ENCODE measurements at regions not wholly inside any gene's neighbourhood (a gene's known extent, or its start where the extent isn't known, plus 50 kb on each side); places are given as distances from the start of the nearest gene placed in this dataset.

GRCh38 chr5:82702046-82702445, 375.1 kb downstream of the TMEM167A start:
- no peak for DNase-seq (ENCODE audit: low spot score)

DNA sequence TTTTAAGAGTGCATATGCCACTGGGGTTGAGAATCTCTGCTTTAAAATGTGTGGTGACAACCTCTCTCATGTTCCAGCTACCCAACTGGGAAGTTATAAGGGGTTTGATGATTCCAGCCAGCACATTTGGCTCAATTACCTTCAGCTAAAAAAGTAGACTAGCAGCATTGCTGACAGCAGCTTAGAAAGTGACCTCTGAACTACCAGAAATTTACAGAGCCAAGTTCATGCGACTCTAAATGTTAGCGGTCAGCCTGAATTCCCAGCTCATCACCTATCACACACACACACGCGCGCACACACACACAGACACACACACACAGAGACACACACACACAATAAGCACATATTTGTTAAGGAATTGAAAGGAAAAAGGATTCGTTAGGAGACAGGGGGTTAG, 377.5 kb downstream of the TMEM167A start:
- DNase-seq (ENCODE audit: low spot score), result no peak

GRCh38 chr5:82698026-82698425, 379.2 kb downstream of the TMEM167A start:
- DNase-seq (ENCODE audit: low spot score), result no peak

DNA sequence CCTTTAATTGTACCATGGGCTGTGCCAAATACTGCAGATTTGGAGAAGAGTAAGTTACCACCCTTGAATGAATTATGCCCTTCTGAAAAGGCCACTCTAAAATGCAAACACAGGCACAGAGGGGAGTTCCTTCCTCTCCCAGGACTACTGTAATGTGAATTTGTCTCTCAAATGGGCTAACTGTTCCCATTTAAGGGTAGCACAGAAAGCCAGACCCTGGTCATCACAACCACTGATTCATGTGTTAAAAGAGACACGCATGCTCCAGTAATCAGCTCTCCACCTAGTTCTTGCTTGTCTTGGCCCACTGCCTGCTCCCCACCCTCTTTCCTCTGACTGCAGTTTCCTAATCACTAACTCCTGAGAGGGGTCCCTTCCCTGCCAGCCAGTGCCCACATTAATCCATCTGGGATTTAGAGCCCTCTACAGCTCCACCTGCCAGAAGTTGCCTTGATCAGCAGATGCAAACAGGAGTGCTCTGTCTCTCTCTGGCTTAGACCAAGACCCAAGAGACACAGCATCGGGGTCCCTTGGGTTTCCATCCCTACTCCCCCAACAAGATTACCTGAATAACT, 382.4 kb downstream of the TMEM167A start:
- no peak for DNase-seq (ENCODE audit: low spot score)

GRCh38 chr5:82692826-82693225, 384.4 kb downstream of the TMEM167A start:
- no peak for DNase-seq (ENCODE audit: low spot score)

GRCh38 chr5:82684659-82685058, 392.5 kb downstream of the TMEM167A start:
- DNase-seq (ENCODE audit: low spot score), result no peak

GRCh38 chr5:82684165-82684564, 393.0 kb downstream of the TMEM167A start:
- no peak for DNase-seq (ENCODE audit: low spot score)

- DNase-seq (ENCODE audit: low spot score), result no peak
These were observed 397.5 kb downstream of the TMEM167A start for GRCh38 chr5:82679660-82680059.

GRCh38 chr5:82676661-82677060, 398.5 kb upstream of the RPS23 start:
- DNase-seq (ENCODE audit: low spot score), result no peak

DNA sequence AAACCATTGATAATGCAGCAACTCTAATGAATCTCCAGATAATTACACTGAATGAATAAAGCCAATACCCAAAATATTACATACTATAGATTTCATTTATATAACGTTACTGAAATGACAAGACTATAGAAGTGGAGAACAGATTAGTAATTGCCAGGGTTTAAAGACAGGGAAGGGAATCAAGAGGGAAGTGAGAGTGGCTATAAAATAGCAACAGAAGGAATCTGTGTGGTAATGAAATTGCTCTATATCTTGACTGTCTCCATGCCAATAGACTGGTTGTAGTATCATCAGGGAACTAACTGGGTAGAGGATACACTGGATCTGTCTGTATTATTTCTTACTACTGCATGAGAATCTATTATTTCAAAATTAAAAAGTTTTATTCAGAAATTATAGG, 396.5 kb upstream of the RPS23 start:
- DNase-seq (ENCODE audit: low spot score), result no peak

DNA sequence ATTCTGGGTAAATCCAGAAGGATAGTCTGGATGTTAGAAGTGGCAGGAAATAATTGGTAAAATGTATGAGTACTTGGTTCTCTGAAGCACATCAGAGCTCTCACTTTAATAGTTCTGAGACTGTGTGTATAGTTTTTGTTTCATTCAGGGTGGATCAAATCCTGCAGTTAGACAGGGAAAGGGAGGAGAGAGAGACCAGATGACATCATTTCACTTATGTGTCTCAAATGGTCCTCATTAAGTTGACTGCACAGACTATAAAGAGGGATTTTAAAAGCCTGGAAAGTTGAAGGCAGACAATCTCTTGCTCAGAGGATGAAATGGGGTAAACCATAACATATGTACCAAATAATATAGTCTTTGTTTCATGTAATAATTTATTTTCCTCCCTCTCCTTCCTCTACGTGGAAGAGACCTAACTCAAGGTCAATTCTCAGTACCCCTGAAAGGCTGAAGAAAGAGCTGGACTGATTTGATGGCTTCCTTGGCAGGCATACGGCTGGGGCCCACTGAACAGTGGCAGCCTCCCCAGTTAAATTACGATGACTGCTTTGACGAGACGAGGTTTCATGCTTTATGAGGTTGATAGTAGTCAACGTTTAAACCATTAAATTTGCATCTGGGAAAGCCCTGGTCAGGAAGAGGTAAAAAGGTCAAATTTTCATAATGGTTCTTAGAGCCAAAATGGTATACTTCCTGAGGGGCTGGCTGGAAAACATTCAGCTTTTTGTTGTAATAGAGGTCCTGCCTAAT, 395.1 kb upstream of the RPS23 start:
- DNase-seq (ENCODE audit: low spot score), result no peak

GRCh38 chr5:82670692-82671091, 392.5 kb upstream of the RPS23 start:
- DNase-seq (ENCODE audit: low spot score), result no peak

DNA sequence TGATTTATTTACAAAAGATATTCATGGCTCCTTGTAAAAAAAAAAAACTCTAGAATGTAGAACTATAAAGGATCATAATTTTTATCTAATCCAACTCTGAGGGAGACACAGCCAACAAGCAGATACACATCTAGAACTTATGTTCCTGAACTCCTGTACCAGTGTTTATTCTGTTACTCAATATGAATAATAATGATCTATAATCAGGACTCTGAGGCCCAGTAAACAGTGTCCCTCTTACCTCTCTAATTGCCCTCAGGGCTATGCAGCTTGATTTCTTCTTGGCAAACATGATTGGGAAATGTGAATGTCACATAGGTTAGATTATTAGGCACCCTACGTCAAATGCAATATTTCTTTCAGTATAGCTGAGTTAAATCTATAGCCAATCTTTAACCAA, 391.6 kb upstream of the RPS23 start:
- no peak for DNase-seq (ENCODE audit: low spot score)

DNA sequence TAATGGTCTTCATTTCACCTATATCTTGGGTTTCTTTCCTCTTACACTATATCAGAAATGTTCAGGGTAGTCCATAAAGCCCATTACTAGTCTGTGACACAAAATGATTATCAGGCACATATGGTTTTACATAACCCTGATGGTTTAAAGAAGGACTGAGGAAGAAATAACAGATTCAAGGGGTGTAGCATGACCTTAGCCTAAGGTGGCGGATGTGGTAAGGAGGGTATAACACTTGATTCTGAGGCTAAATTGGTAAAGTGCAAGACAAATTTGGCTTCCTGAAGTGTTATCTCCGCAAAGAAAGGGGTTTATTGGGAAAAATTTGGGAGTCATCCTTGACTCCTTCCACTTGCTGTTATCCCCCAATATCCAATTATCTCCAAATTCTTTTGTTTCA, 388.2 kb upstream of the RPS23 start:
- no peak for DNase-seq (ENCODE audit: low spot score)

DNA sequence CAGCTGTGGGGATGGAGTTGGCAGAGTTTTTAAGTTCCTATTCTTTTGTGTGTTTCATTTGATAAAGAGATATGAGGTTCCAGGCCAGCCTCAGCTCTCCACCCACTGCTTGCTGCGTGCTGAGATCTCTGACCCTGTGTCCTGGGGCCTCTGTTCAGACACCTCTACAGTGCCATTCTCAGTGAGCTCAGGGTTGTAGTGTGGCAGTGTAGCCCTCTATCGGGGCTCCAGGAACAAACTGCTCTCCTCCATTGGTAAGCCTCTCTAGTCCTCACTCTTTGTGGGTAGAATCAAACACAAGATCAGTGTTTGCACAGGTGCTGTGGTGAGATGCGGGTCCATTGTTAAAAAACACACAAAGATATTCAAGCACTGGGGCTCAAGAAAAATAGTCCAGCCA, 386.6 kb upstream of the RPS23 start:
- no peak for DNase-seq (ENCODE audit: low spot score)

DNA sequence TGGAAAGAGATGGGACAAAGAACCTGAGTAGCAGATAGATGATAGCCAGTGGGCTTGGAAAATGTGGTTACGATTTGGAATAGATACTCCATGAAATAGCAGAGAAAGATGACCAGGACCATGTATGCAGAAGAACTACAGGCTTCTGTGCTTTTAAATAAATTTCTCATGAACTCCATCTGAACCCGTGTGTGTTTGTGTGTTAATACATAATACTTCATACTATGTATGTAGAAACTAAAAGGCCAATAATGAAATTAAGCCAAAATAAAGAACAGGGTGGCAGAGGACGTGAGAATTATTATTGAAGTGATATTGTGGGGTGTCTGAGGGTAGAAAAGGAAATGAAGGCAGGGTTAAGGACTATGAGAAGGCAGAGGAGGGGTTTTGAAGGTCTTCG, 385.1 kb upstream of the RPS23 start:
- no peak for DNase-seq (ENCODE audit: low spot score)

DNA sequence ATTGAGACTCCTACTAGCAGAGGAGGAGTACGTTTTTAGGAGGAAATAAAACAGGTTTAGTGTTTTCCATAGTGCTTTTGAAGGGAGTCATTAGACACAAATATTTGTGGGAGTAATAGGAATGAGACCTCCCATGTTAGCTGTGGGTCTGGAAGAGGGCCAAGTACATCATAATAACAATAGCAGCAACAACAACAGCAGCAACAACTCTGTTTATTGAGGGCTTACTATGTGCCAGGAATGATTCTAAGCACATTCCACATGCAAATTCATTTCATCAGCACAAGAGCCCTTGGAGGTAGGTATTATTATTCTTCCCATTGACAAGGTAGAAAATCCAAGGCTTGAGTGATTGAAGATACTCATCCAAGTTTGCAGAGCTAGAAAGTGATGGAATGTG, 384.2 kb upstream of the RPS23 start:
- no peak for DNase-seq (ENCODE audit: low spot score)

DNA sequence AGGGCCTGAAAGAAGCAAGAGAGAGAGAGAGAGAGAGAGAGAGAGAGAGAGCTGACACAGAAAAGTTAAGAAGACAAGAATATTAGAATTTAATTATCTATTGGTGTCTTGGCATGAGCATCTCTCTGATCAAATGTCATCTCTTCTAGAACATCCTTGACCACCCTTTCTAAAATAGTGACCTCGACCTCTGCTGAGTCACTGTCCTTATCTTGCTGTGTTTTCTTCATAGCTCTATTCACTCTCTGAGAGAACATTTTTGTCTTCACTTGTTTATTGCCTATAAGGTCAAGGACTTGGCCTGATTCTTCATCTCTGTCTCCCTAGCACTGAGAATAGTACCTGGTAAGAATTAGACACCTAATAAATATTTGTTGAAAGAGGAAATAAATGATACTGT, 383.8 kb upstream of the RPS23 start:
- DNase-seq (ENCODE audit: low spot score), result no peak

DNA sequence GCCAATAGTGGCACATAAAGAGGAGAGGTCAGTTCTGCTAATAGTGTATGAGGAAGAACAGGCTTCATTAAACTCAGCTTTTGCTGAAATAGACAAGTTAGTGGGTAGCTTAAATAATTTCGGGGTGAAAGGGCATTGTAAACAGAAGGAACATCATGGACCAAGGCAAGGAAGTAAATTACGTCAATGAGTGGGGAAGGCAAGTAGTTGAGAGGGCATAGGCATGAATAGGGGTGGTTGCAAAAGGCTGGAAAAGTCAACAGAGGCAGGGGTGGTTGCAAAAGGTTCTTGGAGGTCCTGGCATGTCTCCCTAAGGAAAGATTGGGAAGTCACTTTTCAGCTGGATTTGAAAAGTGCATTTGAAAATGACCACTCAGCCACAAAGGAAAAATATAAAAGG, 383.3 kb upstream of the RPS23 start:
- DNase-seq (ENCODE audit: low spot score), result no peak

DNA sequence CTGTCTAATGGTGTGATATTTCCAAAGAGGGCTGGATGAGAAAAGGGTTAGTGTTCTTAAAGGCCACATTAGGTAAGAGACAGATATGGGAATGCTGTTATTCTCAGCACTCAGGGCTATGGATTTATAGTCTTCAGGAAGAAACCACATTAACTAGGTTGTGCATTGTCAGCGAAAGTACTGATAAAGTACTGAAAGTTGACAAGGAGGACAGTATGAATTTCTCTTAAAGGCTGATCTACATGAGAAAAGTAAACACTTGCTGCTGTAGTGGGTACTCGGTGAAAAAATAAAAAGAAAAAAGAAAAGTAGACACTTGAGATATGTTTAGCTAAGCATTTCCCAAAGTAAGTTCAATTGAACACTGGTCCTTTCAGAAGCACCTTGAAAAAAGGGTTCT, 381.0 kb upstream of the RPS23 start:
- DNase-seq (ENCODE audit: low spot score), result no peak

- DNase-seq (ENCODE audit: low spot score), result no peak
These were observed 379.0 kb upstream of the RPS23 start for GRCh38 chr5:82657033-82657699.

DNA sequence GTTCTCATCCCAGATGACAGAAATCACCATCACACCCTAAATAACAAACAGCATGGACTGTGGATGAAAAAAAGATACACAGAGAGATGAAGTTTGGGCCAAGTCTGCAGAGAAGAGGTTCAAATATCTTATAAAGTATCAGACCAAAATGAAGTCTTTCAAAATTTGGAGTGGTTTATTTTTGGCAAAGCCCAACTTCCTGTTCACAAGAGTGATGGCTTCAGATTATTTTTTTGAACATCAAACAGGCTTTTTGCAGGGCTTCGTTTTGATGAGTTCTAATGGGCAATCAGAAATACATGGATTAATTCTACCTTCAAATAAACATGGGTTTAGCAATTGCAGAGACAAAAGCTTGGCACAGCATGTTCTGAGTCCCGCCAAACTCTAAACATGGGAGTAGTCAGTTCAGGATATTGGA, 378.2 kb upstream of the RPS23 start:
- DNase-seq (ENCODE audit: low spot score), result no peak

GRCh38 chr5:82655078-82655477, 376.9 kb upstream of the RPS23 start:
- DNase-seq (ENCODE audit: low spot score), result no peak

GRCh38 chr5:82649943-82650342, 371.8 kb upstream of the RPS23 start:
- DNase-seq (ENCODE audit: low spot score), result no peak

Data from Ammon's horn (tissue), 1 donor.